ENCODE measurements at regions not wholly inside any gene's neighbourhood (a gene's known extent, or its start where the extent isn't known, plus 50 kb on each side); places are given as distances from the start of the nearest gene placed in this dataset.

- Histone ChIP-seq H3K4me1 (ENCODE audit: control insufficient read depth, low read length) (no peaks in the 10 kb centered on the region), H3K4me3 (ENCODE audit: low read length) (no peak overlapping the region)
- TF ChIP-seq EZH2phosphoT487 (IDR thresholded peaks at IDR 0.05; ENCODE audit: borderline replicate concordance, low read length), result no peak
- TF ChIP-seq, protein P1, sequence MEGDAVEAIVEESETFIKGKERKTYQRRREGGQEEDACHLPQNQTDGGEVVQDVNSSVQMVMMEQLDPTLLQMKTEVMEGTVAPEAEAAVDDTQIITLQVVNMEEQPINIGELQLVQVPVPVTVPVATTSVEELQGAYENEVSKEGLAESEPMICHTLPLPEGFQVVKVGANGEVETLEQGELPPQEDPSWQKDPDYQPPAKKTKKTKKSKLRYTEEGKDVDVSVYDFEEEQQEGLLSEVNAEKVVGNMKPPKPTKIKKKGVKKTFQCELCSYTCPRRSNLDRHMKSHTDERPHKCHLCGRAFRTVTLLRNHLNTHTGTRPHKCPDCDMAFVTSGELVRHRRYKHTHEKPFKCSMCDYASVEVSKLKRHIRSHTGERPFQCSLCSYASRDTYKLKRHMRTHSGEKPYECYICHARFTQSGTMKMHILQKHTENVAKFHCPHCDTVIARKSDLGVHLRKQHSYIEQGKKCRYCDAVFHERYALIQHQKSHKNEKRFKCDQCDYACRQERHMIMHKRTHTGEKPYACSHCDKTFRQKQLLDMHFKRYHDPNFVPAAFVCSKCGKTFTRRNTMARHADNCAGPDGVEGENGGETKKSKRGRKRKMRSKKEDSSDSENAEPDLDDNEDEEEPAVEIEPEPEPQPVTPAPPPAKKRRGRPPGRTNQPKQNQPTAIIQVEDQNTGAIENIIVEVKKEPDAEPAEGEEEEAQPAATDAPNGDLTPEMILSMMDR (IDR thresholded peaks at IDR 0.05; ENCODE audit: low read depth, low read length, poor library complexity, severe bottlenecking), result no peak
These were observed 342.0 kb upstream of the PDZRN3 start for GRCh38 chr3:73966733-73967132.

DNA sequence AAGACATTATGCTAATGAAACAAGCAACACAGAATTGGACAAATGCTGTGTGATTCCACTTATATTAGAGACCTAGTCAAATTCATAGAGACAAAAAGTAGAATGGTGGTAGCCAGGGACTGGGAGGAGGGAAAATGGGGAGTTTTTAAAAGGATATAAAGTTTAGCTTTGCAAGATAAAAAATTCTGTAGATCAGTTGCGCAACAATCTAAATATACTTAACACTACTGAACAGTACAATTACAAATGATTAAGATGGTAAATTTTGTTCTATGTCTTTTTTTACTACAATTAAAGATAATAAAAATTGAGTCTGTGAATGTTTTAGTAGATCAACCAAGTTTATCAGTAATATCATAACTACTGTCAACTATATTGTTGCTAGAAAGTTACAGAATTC is 340.1 kb upstream of the PDZRN3 start:
- Histone ChIP-seq H3F3A (ENCODE audit: control insufficient read depth, insufficient read depth) (no peaks in the 10 kb centered on the region), H3K4me1 (ENCODE audit: control insufficient read depth, low read length) (no peaks in the 10 kb centered on the region), H3K36me3 (ENCODE audit: control insufficient read depth, low read length) (no peaks in the 10 kb centered on the region), H3K79me2 (ENCODE audit: control insufficient read depth, low read length) (no peaks in the 10 kb centered on the region), H3K9me3 (ENCODE audit: control insufficient read depth, insufficient read depth, low read length) (no peaks in the 10 kb centered on the region), H3K27ac (ENCODE audit: low read depth, low read length) (no peak overlapping the region), H3K27me3 (ENCODE audit: control insufficient read depth, low read length) (no peaks in the 10 kb centered on the region), H3K9me2 (replicated peaks; ENCODE audit: control insufficient read depth, low read length) (no peaks in the 10 kb centered on the region), H3K4me2 (ENCODE audit: low read length) (no peak overlapping the region), H3K4me3 (ENCODE audit: low read length) (no peak overlapping the region), H4K20me1 (ENCODE audit: control insufficient read depth, insufficient read depth, low read depth, low read length) (no peaks in the 10 kb centered on the region)
- TF ChIP-seq, protein P1 (IDR thresholded peaks at IDR 0.05; ENCODE audit: low read depth, low read length, poor library complexity, severe bottlenecking), result no peak
- no peak for TF ChIP-seq EZH2phosphoT487 (IDR thresholded peaks at IDR 0.05; ENCODE audit: borderline replicate concordance, low read length)

More at GRCh38 chr3:73966733-73967132, 342.0 kb upstream of the PDZRN3 start:
- Histone ChIP-seq H3K36me3 (ENCODE audit: control insufficient read depth, low read length) (no peaks in the 10 kb centered on the region), H3K79me2 (ENCODE audit: control insufficient read depth, low read length) (no peaks in the 10 kb centered on the region), H3K27me3 (ENCODE audit: control insufficient read depth, low read length) (no peaks in the 10 kb centered on the region), H3K9me2 (replicated peaks; ENCODE audit: control insufficient read depth, low read length) (no peaks in the 10 kb centered on the region), H4K20me1 (ENCODE audit: control insufficient read depth, insufficient read depth, low read depth, low read length) (no peaks in the 10 kb centered on the region), H3F3A (ENCODE audit: control insufficient read depth, insufficient read depth) (no peaks in the 10 kb centered on the region), H3K9me3 (ENCODE audit: control insufficient read depth, insufficient read depth, low read length) (no peaks in the 10 kb centered on the region), H3K27ac (ENCODE audit: low read depth, low read length) (no peak overlapping the region), H3K4me2 (ENCODE audit: low read length) (no peak overlapping the region)

- no peaks in the 10 kb centered on the region for H3F3A ChIP-seq (ENCODE audit: control insufficient read depth, insufficient read depth)
- H3K4me2 ChIP-seq (ENCODE audit: low read length), result no peak overlapping the region
- no peaks in the 10 kb centered on the region for H3K9me2 ChIP-seq (replicated peaks; ENCODE audit: control insufficient read depth, low read length)
- no peaks in the 10 kb centered on the region for H3K4me1 ChIP-seq (ENCODE audit: control insufficient read depth, low read length)
- no peaks in the 10 kb centered on the region for H3K9me3 ChIP-seq (ENCODE audit: control insufficient read depth, insufficient read depth, low read length)
- no peaks in the 10 kb centered on the region for H3K27me3 ChIP-seq (ENCODE audit: control insufficient read depth, low read length)
- no peaks in the 10 kb centered on the region for H3K36me3 ChIP-seq (ENCODE audit: control insufficient read depth, low read length)
- TF ChIP-seq, protein P1 (IDR thresholded peaks at IDR 0.05; ENCODE audit: low read depth, low read length, poor library complexity, severe bottlenecking), result no peak
- no peak for TF ChIP-seq EZH2phosphoT487 (IDR thresholded peaks at IDR 0.05; ENCODE audit: borderline replicate concordance, low read length)
- no peak overlapping the region for H3K27ac ChIP-seq (ENCODE audit: low read depth, low read length)
- no peaks in the 10 kb centered on the region for H3K79me2 ChIP-seq (ENCODE audit: control insufficient read depth, low read length)
- no peaks in the 10 kb centered on the region for H4K20me1 ChIP-seq (ENCODE audit: control insufficient read depth, insufficient read depth, low read depth, low read length)
- no peak overlapping the region for H3K4me3 ChIP-seq (ENCODE audit: low read length)
These were observed 330.8 kb upstream of the PDZRN3 start for GRCh38 chr3:73955494-73956070.
